ENCODE measurements at regions not wholly inside any gene's neighbourhood (a gene's known extent, or its start where the extent isn't known, plus 50 kb on each side); places are given as distances from the start of the nearest gene placed in this dataset.

GRCh38 chr6:62889240-62889639 is 322.0 kb upstream of the FKBP1C start:
- no peak for TF ChIP-seq CTCF (IDR thresholded peaks at IDR 0.05; ENCODE audit: borderline replicate concordance, insufficient read depth, low read depth, low read length)
- no peak overlapping the region for H3K4me3 ChIP-seq (ENCODE audit: low read depth, low read length)

DNA sequence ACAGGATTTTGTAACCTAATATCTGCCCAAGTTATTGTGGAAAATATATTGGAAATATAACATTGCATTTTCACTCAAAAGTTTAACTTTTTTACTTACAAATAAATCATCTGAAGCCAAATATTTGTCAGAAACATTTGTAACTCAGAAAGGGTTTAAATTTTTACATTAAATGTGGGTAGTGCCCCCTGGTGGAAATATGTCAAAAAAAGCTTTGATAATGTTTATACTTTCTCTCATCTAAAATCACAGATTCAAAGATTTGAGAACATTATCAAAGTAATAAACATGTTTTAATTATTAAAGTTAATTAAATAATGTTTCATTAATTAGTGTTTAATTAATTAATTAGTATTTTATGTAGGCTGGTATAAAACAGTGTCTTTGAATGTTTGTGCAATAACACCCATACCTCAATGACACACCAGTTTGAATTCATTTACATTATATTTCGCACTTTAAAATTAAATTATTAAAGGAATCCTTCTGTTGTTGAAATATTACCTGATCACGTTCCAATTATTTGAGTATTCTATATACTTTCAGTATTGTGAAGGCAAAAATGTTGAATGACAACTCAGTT is 320.1 kb upstream of the FKBP1C start:
- H3K4me3 ChIP-seq (ENCODE audit: low read depth, low read length) = no peak overlapping the region
- TF ChIP-seq CTCF (IDR thresholded peaks at IDR 0.05; ENCODE audit: borderline replicate concordance, insufficient read depth, low read depth, low read length) = no peak

- no peak overlapping the region for H3K4me3 ChIP-seq (ENCODE audit: low read depth, low read length)
- no peak for TF ChIP-seq CTCF (IDR thresholded peaks at IDR 0.05; ENCODE audit: borderline replicate concordance, insufficient read depth, low read depth, low read length)
These were observed 317.2 kb upstream of the FKBP1C start for GRCh38 chr6:62894114-62894513.

DNA sequence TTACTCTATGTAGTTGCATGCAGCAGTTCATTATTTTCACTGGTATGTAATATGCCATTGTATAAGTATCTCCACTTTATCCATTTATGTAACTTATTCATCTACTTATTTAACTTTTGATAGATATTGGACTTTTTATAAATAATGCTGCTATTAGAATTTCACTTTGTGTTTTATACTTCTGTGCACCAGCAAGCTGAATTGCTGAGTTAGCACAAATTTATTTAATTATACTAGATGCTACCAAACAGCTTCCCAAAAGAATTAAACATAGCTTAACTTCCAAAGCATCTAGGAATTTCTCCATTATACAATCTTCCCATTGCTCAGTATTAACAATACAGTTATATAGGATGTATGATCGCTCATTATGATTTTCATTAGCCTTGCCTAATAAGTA is 308.0 kb upstream of the FKBP1C start:
- no peak for TF ChIP-seq CTCF (IDR thresholded peaks at IDR 0.05; ENCODE audit: borderline replicate concordance, insufficient read depth, low read depth, low read length)
- no peak overlapping the region for H3K4me3 ChIP-seq (ENCODE audit: low read depth, low read length)

DNA sequence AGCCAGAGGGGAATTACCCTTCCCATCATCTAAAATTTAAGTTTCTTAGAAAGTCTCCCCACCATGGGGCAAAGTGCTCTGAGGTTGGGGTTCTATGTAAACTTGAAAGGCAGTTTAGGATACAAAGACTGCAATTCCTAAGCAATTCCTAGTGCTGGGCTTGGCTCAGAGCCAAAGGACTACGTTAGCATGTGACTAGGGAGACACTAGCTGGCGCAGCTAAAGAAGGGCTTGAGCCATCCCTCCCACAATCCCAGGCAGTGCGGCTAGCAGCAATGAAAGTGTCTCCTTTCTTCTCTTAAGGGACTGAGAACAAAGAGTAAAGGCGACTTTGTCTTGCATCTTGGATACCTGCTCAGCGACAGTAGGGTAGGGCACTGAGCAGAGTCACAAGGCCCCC is 306.6 kb upstream of the FKBP1C start:
- H3K4me3 ChIP-seq (ENCODE audit: low read depth, low read length) = no peak overlapping the region
- TF ChIP-seq CTCF (IDR thresholded peaks at IDR 0.05; ENCODE audit: borderline replicate concordance, insufficient read depth, low read depth, low read length) = no peak

- no peak for TF ChIP-seq CTCF (IDR thresholded peaks at IDR 0.05; ENCODE audit: borderline replicate concordance, insufficient read depth, low read depth, low read length)
- no peak overlapping the region for H3K4me3 ChIP-seq (ENCODE audit: low read depth, low read length)
These were observed 296.7 kb upstream of the FKBP1C start for GRCh38 chr6:62914530-62914929.

DNA sequence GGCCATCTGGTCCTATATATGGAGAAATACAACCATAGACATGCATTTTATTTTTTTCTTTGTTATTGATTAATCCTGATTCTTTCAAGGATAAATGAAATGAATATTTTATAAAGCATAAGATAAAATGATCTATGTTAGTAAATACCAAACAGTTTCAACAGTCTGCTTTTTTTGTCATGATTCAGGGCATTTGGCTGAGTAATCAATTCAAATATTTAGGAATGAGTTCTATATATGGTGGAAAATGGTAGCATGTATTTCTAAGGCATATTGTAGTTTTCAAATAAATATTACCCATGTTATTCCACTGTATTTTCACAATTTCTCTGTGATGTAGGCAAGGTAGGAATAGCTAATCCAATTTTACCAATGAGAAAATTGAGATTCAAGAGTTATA is 287.5 kb upstream of the FKBP1C start:
- H3K4me3 ChIP-seq (ENCODE audit: low read depth, low read length) = no peak overlapping the region
- no peak for TF ChIP-seq CTCF (IDR thresholded peaks at IDR 0.05; ENCODE audit: borderline replicate concordance, insufficient read depth, low read depth, low read length)

All from GM12875 (cell line).